HG02840 (cell line): ENCODE measurements at regions not wholly inside any gene's neighbourhood (a gene's known extent, or its start where the extent isn't known, plus 50 kb on each side); places are given as distances from the start of the nearest gene placed in this dataset.
"Not testable (repeated sequence)": the region's sequence is repeated elsewhere in the genome, so short reads cannot be mapped to it uniquely, and the experiment has no call there.

Source experiments
- ATAC-seq: cut with Tn5 transposase; IDR thresholded peaks from one replicate; pipeline ENCODE4 v1.9.1; 2021; ENCODE audit warnings: mild to moderate bottlenecking, moderate library complexity, moderate number of reproducible peaks; ENCODE audit not compliant: unreplicated experiment, low FRiP score

DNA sequence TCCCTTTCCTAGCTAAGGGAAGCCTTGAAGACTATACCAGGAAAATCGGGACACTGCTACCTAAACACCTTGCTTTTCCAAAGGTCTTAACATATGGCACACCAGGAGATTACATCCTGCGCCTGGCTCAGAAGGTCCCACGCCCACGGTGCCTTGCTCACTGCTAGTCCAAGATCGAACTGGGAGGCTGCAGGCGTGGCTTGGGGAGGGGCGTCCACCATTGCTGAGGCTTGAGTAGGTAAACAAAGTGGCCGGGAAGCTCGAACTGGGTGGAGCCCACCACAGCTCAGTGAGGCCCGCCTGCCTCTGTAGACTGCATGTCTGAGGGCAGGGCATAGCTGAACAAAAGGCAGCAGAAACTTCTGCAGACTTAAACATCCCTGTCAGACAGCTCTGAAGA, 459.7 kb upstream of the EYS start:
- ATAC-seq, result not testable (repeated sequence)

DNA sequence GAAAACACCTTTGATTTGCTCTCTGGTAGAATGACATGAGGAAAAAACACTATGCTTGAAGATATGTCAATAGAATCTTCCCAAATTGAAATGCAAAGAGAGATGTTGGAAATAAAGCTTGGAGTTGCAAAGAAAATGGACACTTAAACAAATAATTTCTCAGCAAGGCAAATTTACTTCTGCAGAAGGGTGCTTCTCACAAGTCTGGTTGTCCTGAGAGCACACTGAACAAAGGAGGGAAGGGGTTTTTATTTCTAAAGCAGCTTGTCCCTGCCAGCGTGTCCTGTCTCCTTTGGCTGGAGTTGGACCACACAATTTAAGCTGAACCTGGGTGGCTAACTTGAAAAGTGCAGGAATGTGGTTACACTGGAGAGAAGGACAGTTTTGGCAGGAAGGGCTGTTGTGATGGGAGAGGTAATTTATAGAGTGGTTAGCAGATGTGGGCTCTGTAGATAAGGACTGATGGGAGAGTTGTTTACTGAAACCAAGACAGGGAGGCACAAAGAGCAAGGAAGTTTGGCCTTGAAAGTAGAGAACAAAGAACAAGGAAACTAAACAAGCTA, 454.6 kb upstream of the EYS start:
- ATAC-seq, result no peak

GRCh38 chr6:66159937-66160336, 452.9 kb upstream of the EYS start:
- ATAC-seq, result no peak

DNA sequence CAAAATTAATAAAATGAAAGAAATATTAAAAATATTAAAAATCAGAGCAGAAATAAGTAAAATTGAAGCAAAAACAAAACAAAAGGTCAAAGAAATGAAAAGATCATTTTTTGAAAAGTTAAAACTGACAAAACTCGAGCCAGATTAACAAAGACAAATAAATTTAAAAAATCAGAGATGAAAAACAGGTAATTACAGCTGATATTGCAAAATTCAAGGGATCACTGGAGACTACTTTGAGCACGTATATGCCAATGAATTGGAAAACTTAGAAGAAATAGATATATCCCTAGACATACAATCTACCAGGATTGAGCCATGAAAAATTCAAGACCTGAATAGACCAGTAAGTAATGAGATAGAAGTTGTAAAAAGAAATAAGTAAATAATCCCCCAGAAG, 446.2 kb upstream of the EYS start:
- ATAC-seq, result no peak

GRCh38 chr6:66149132-66149531, 442.1 kb upstream of the EYS start:
- no peak for ATAC-seq

GRCh38 chr6:66145867-66146266, 438.8 kb upstream of the EYS start:
- ATAC-seq, result no peak

- no peak for ATAC-seq
Measured at GRCh38 chr6:66134021-66134420, 427.0 kb upstream of the EYS start.

DNA sequence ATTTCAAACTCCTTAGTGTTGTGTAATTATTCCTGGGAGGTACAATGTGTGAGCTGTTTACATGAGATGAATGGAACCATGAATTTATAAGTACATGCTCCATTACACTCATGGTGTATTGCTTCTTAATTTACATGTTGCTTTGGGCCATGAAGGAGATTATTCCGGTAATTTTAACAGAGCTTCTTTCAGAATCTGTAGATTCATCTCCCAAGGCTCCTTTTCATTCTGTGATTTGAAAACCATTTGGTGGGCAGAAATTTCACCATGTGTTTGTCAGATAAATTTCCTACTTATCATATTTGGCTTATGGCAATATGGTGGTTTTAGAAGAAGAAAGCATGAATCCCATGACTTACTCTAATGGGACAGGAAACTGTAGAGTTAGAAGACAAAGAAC, 421.6 kb upstream of the EYS start:
- no peak for ATAC-seq

DNA sequence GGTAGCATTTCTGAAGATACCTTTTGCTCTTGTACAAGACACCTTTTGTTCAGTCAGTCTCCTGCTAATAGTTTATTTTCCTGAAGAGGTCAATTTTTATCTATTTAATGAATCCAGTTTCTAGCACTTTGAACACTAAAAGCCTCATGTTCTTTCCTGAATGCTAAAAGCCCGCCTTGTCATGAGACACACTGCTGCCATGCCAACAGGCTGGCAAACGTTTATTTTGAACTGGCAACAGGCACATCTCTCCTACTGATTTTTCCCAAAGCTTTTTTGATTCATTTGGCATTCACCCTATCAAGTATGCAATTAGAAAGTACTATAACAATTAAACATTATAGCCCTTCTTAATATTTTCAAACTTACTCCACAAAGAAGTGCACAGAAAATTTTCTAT, 421.2 kb upstream of the EYS start:
- ATAC-seq, result no peak

GRCh38 chr6:66127061-66127460, 420.0 kb upstream of the EYS start:
- ATAC-seq, result no peak

DNA sequence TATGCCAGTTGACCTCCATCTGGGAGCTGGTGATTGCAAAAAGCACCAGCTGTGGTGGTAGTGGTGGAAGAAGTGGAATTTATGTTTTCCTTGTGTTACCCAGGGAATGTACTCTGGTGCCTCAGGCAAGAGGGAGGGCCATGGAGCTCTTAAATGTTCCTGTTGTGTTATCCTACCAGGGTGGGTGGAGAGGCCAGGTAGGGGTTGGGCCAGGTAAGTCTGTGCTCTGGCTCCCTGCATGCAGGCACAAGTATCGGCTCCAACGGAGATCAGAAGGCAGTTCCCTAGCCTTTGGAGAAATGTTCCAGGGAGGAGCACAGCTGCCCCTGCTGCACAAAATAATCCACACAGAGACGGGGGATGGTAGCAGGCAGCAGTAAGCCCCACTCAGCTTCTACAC, 419.3 kb upstream of the EYS start:
- ATAC-seq, result no peak

DNA sequence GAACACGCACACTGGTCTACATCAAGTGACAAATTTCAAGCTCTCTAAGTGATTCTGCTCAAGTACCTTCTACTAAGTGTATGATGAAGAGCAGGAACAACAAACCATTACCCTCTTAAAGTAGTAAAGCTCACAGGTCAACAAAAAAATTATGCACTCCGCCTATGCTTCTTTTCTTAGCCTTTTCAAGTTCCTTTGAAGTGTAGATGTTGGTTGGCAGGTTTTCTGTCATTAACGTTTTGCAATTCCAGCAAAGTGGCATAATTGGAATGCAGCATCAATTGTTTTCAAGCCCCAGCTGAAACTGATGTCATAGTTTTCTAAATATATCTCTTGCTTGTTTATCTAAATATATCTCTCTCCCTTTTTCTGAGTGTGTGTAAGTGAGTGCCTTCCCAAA, 396.9 kb upstream of the EYS start:
- no peak for ATAC-seq

GRCh38 chr6:66103354-66103753, 396.3 kb upstream of the EYS start:
- ATAC-seq, result no peak

DNA sequence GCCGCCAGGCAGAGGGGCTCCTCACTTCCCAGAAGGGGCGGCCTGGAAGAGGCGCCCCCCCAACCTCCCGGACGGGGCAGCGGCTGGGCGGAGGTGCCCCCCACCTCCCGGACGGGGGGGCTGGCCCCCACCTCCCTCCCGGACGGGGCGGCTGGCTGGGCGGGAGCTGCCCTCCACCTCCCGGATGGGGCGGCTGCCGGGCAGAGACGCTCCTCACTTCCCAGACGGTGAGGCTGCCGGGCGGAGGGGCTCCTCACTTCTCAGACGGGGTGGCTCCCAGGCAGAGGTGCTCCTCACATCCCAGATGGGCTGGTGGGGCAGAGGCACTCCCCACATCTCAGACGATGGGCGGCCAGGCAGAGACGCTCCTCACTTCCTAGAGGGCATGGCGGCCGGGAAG, 389.7 kb upstream of the EYS start:
- ATAC-seq, result no peak

GRCh38 chr6:66094615-66095014, 387.6 kb upstream of the EYS start:
- ATAC-seq, result no peak

- not testable (repeated sequence) for ATAC-seq
Measured at GRCh38 chr6:66092306-66092705, 385.3 kb upstream of the EYS start.

GRCh38 chr6:66086532-66086931, 379.5 kb upstream of the EYS start:
- ATAC-seq, result no peak

- ATAC-seq, result no peak
Measured at GRCh38 chr6:66082914-66083313, 375.9 kb upstream of the EYS start.

DNA sequence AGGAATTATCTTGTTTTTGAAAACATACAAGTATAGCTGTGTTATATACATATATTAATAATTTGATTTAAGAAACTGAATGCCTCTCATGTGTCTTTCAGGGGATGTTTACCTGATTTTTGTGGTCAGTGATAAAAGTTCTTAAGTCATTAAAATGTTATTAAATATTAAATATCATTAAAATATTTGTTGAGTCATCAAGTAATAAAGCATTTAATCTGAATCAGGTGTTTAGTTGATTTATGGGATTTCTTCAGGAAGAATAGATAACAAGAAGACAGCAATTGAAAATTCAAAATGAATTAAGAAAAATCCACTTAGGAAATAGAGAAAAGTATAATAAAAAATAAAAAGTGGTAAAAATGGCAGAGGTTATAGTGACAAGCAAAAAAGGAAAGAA, 361.9 kb upstream of the EYS start:
- no peak for ATAC-seq

- no peak for ATAC-seq
Measured at GRCh38 chr6:66068033-66068432, 361.0 kb upstream of the EYS start.

DNA sequence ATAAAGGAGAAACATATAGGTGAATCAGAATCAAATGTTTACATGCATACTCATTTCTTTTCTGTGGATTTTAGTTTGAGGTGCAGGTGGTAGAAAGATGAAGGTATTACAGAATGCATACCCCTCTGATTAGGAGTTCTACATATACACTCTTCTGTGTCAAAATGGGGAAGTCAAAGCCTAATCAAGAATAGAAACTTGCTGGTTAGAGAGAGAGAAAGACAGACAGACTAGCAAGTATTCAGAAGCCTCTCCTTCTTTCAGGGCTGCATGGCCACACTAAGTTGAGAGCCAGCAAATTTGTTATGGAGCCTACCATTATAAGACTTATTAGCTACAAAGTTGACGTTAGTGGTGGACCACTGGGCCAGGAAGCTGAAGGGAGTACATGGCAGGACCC, 358.3 kb upstream of the EYS start:
- ATAC-seq, result no peak

DNA sequence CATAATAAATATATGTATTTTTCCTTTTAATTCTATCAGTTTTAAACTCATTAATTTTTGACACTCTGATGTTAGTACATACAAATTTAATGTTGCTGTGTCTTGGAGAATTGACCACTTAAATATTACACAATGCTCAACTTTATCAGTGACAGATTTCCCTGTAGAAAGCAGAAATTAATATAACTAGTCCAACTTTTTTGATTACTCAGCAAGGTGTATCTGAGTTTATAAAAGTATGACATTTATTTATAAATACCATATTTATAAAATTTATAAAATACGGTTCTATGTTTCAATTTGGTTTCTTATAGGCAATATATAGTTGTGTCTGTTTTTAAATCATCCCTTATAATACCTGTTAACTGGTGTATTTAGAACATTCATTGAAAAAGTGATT, 350.0 kb upstream of the EYS start:
- ATAC-seq, result no peak

GRCh38 chr6:66054967-66055366, 347.9 kb upstream of the EYS start:
- ATAC-seq, result no peak
